SIG-M5 (cell line): ENCODE measurements at regions not wholly inside any gene's neighbourhood (a gene's known extent, or its start where the extent isn't known, plus 50 kb on each side); places are given as distances from the start of the nearest gene placed in this dataset.
A peak's percentile ranks its signal among the peaks of the same experiment; 100 is the strongest.
"Not testable (repeated sequence)": the region's sequence is repeated elsewhere in the genome, so short reads cannot be mapped to it uniquely, and the experiment has no call there.

Experiments
- DNase-seq: peaks from one replicate; lab custom pipeline; 2025; lab: John Stamatoyannopoulos, UW

- no peak for DNase-seq
These were observed 467.4 kb upstream of the DPPA4 start for GRCh38 chr3:109804697-109805096.

- DNase-seq = peak; percentile 9
These were observed 469.6 kb upstream of the DPPA4 start for GRCh38 chr3:109806929-109807328.

- DNase-seq = no peak
These were observed 472.2 kb upstream of the DPPA4 start for GRCh38 chr3:109809513-109809912.

- no peak for DNase-seq
These were observed 480.7 kb upstream of the DPPA4 start for GRCh38 chr3:109818081-109818480.

DNA sequence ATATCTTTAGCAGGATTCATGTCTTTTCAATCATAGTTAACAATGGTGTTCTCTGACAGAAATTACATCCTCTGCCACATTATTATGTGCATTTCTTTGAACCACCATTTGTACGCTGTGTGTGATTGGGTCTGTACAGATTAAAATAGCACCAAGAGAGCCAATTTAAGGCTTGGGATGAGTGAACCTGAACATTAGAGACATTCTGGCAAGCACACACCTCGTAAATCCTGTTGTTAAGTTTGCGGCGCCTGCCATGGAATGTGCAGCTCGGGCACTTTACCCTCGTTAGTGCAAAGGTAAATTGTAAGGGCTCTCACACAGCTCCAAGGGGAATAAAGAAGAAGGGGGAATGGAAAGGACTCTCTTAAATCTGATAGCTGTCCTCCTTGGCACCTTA, 482.4 kb upstream of the DPPA4 start:
- DNase-seq = no peak

- no peak for DNase-seq
These were observed 488.8 kb upstream of the DPPA4 start for GRCh38 chr3:109825971-109826810.

DNA sequence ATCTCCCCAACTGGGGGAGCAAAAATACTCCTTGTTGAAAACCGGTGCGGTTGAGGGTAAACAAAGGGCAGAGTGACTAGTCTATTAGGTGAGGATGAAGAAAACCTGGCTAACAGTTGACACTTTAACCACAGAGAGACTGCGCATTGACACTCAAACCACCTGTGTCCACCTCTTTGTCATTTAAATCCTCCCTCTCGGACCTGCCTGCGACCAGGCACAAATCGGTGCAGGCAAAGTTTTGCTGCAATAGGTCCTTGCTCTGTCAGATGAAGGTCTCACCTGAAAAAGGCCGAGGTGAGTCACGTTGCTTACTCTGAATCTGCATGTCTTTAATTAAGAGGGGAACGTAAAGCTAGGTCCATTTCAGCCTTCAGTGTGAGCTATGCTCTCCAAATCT, 494.1 kb upstream of the DPPA4 start:
- no peak for DNase-seq

GRCh38 chr3:109835958-109836357, 498.6 kb upstream of the DPPA4 start:
- no peak for DNase-seq

DNA sequence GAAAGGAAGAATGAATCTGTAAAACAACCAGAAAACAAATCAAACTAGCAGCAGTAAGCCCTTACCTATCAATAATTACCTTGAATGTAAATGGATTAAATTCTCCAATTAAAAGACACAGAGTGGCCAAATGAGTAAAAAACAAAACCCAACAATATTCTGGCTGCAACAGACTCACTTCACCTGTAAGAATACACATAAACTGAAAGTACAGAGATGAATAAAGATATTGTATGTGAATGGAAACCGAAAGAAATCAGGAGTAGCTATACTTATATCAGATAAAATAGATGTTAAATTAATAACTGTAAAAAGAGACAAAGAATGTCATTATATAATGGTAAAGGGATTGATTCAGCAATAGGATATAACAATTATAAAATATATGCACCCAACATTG, 514.5 kb upstream of the DPPA4 start:
- DNase-seq = no peak

DNA sequence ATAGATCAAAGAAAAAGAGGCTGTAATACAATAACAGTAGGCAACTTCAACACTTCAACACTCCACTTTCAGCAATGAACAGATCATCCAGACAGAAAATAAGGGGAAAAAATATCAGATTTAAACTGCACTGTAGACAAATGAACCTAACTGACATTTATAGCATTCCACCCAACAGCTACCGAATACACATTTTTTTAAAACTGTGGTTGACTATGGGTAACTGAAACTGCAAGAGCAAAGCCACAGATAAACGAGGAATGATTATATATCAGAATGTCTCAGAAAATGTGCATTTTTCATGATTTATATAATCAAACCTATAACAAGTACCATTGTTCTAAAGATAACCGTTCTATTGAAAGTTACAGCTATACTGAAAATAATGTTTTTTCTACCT, 514.9 kb upstream of the DPPA4 start:
- DNase-seq = no peak

DNA sequence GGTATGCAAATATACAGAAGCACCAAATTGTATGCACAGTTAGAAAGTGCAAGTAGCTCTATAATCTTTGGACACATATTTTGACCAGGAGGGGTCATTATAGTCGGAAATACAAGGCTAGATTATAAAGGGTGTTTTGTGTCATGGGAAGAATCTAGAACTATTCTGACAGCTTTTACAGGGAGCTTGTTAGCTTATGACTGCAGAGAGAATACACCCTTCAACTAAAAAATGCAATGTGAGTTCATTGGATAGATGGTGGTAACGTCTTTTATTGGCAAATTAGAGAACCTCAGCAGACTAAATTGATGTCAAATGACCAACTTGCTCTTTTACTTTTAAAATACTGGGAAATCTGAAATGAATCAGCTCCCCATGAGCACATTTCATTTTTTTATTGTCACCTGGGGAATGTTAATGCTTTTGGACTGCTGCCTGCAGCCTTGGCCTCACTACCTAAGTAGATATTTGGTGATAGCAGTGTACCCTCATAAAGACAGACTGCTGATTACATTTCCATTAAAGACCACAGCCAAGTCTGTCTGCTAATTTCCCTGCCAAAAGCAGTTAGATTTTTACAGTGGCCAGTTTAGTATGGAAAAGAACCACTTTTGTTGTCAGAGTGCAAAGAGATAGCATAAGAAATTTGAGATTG, 515.9 kb upstream of the DPPA4 start:
- no peak for DNase-seq

GRCh38 chr3:109863701-109864100, 526.4 kb upstream of the DPPA4 start:
- DNase-seq = no peak

DNA sequence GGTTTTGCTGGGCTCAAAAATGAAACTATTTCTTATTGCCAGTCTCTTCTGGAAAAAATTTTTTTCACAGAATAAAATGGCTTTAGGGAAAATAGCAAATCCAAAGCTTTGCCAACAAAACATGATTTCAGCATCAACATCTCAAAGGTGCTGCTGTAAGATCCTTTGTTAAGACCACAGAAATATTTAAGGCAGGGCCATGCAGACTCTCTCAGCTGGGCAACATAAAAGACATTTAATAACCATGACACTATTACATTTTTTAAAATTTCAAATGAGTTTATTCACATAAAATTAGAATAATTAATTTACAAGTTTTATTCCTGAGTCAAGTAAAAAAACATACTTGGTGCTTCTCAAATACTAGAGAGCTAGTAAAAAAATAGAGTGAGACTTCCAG, 527.1 kb upstream of the DPPA4 start:
- DNase-seq = no peak

- no peak for DNase-seq
These were observed 532.2 kb upstream of the DPPA4 start for GRCh38 chr3:109869586-109869985.

DNA sequence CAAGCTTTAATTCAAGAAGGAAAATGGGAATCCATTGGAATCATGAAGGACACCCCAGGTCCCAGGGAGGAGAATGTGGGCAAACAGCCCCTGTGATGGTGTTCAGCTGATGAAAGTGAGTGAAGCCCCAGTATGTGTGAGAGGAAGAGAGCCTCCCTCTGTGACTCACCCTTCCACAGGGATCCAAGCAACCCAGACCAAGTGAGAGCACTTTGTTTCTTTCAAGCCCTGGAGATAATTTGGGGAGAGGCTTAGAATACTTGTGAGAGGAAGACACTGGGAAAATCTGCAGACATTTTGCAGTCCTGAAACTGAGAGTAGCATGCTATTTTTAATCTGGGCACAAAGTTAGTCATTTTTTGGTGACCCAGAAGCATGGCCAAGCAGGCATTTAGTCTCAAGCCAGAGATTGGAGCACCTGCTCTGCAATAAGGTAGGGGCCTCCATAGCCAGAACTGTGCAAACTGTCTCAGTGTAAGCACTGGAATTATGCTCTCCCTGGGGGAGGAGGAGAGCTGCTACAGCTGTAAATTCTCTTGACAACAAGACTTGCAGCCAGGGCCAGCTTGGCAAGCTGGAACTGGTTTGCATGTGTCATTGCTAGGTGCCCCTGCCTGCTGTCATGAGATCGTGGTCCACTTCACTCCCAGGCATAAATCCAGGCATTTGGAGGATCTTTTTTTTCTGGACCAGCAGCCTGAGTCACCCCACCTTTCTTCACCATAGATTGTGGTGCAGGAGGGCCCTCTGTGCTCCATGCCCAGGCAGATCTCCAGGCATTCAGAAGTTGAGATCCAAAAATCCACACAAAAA, 537.8 kb upstream of the DPPA4 start:
- no peak for DNase-seq

- DNase-seq = not testable (repeated sequence)
These were observed 540.3 kb upstream of the DPPA4 start for GRCh38 chr3:109877616-109878015.

DNA sequence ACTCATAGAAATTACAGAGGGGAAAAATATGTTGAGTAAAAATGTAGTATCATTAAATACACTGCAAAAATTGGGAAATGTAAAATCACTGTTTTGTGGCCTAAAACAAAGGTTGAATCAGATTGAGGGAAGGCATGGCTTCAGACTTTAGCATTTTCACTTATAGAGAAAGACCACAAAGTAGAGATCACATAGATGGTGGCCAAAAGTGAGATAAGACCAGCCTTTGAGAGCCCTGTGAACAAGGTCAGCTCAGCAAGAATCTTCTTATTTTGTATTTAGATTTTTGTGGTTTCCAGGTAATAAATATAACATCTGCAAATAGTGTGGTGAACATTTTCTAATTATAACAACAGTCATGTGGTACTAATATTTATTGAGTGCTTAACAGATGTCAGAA, 544.8 kb upstream of the DPPA4 start:
- DNase-seq = no peak

- DNase-seq = no peak
These were observed 549.9 kb upstream of the DPPA4 start for GRCh38 chr3:109887293-109887692.

DNA sequence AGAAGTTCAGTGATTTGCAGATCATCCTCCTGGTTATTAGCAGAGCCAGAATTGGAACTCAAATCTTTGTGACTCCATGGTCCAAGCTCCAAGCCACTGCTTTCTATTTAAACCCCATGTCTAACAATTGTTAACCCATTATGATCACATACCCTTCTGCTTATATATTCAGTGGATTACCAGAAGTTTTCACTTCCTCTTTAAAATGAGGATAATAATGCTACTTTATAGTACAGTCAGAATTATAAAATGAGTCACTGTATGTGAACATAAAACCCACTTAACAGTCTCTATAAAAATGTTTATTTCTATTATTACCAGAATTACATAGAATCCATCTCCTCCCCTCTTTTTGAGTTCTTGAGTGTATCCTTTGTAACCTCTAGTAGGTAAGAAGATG, 550.7 kb upstream of the DPPA4 start:
- DNase-seq = no peak

DNA sequence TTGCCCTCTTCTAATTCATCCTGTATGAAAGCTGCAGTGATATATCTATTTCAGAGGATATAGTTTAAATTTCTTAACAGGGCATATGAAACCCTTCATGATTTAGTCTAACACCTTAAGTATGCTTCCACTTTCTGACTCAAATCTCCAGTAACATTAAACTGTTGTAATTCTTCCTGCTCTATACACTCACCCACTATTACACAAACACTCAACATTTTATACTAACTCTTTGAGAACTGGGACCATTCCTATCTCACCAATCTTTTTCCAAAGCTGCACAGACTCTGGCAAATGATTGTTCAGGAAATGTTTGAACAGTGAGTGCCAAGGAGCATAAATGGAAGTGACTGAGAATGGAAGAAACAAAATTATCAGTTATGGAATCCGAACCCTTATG, 560.4 kb upstream of the DPPA4 start:
- no peak for DNase-seq

DNA sequence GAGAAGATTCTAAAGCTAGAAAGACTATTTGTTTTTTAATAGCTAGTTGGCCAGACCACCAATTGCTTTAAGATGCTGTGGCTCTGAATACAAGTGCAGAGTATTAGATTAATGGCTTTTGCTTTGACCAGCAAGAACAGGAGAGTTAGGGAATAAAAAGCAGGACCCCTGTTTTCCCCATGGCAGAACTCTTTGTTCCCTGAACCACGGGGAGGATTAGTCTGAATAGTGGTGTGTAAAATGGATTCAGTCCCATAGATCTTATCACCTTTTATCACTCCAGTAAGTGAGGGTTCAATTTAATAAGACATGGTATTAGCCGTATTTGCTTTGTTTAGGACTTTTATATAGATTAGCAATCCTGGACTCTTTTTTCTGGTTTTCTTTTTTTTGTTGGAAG, 562.6 kb upstream of the DPPA4 start:
- no peak for DNase-seq

GRCh38 chr3:109900783-109901182, 563.4 kb upstream of the DPPA4 start:
- no peak for DNase-seq

GRCh38 chr3:109902549-109902948, 565.2 kb upstream of the DPPA4 start:
- no peak for DNase-seq
